ENCODE measurements at regions not wholly inside any gene's neighbourhood (a gene's known extent, or its start where the extent isn't known, plus 50 kb on each side); places are given as distances from the start of the nearest gene placed in this dataset.

DNA sequence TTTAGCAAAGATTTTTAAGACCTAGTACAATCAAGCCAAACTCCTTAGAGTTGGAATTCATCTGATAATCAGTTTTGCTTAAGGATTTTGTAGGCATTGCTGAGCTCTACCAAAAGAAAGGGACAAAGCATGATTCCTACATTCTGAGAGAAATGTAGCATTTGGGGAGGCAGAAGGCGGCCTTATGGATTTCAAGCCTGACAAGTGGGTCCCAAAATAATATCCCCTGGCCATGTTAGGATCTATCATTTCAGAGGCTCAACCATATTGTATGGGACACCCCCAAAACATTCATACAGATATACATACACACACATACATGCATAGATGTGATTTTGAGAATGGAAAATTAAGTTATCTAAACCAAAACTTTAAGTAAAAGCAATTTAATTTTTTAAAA, 257.8 kb upstream of the VLDLR start:
- Histone ChIP-seq H3K27me3 (ENCODE audit: control insufficient read depth, insufficient read depth, low read length) (no peaks in the 10 kb centered on the region), H3K4me1 (ENCODE audit: control insufficient read depth, insufficient read depth, low read length) (peaks cover 6% of the 10 kb centered on the region; the same call in 1 of the 2 replicates), H3K27ac (ENCODE audit: low read length) (no peak overlapping the region), H3K9me3 (ENCODE audit: control insufficient read depth, insufficient read depth, low read length) (no peaks in the 10 kb centered on the region), H3K4me3 (ENCODE audit: low read length) (no peak overlapping the region), H3K36me3 (ENCODE audit: control insufficient read depth, insufficient read depth, low read length) (no peaks in the 10 kb centered on the region)
- WGBS (ENCODE audit: insufficient coverage, insufficient read length) = no CpG with 5 or more reads among the region's 1 CpG
- no peak for DNase-seq (ENCODE audit: low read depth, low spot score)

DNA sequence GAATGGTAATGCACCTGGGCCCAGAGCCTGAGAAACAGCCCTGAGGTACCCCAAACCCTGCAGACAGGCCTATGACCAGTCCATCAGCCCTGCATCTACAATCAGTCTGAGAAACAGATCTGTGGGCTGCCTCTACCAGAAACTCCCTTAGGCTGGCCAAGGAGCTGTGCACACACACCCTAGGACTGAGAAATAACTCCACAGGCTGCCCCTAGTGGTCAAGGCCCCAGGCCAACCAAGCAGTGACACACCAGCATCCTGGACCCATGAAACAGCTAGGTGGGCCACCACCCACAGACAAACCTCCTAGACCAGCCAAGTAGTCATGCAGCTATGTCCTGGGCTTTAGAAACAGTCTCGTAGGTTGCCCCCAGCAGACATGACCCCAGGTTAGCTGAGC, 253.6 kb upstream of the VLDLR start:
- no peak for DNase-seq (ENCODE audit: low read depth, low spot score)
- no CpG with 5 or more reads among the region's 1 CpG for WGBS (ENCODE audit: insufficient coverage, insufficient read length)
- H3K27ac ChIP-seq (ENCODE audit: low read length) = no peak overlapping the region

DNA sequence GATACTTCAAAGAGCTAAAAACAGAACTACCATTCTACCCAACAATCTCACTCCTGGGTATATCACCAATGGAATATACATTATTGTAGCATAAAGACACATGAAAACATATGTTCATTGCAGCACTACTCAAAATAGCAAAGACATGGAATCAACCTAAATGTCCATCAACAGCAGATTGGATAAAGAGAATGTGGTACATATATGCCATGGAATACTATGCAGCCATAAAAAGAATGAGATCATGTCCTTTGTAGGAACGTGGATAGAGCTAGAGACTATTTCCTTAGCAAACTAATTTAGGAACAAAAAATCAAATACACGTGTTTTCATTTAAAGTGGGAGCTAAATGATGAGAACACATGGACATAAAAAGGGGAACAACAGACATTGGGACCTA, 247.9 kb upstream of the VLDLR start:
- Histone ChIP-seq H3K4me1 (ENCODE audit: control insufficient read depth, insufficient read depth, low read length) (no peaks in the 10 kb centered on the region), H3K27ac (ENCODE audit: low read length) (no peak overlapping the region), H3K27me3 (ENCODE audit: control insufficient read depth, insufficient read depth, low read length) (no peaks in the 10 kb centered on the region), H3K4me3 (ENCODE audit: low read length) (no peak overlapping the region), H3K36me3 (ENCODE audit: control insufficient read depth, insufficient read depth, low read length) (no peaks in the 10 kb centered on the region), H3K9me3 (ENCODE audit: control insufficient read depth, insufficient read depth, low read length) (peaks cover 1% of the 10 kb centered on the region; the same call in 1 of the 2 replicates)
- no CpG with 5 or more reads among the region's 2 CpGs for WGBS (ENCODE audit: insufficient coverage, insufficient read length)
- no peak for DNase-seq (ENCODE audit: low read depth, low spot score)

More for the DNA sequence above, 253.6 kb upstream of the VLDLR start:
- no peaks in the 10 kb centered on the region for H3K9me3 ChIP-seq (ENCODE audit: control insufficient read depth, insufficient read depth, low read length)
- no peaks in the 10 kb centered on the region for H3K36me3 ChIP-seq (ENCODE audit: control insufficient read depth, insufficient read depth, low read length)
- no peaks in the 10 kb centered on the region for H3K27me3 ChIP-seq (ENCODE audit: control insufficient read depth, insufficient read depth, low read length)
- H3K4me1 ChIP-seq (ENCODE audit: control insufficient read depth, insufficient read depth, low read length) = peaks cover 2% of the 10 kb centered on the region; the same call in 1 of the 2 replicates
- no peak overlapping the region for H3K4me3 ChIP-seq (ENCODE audit: low read length)

DNA sequence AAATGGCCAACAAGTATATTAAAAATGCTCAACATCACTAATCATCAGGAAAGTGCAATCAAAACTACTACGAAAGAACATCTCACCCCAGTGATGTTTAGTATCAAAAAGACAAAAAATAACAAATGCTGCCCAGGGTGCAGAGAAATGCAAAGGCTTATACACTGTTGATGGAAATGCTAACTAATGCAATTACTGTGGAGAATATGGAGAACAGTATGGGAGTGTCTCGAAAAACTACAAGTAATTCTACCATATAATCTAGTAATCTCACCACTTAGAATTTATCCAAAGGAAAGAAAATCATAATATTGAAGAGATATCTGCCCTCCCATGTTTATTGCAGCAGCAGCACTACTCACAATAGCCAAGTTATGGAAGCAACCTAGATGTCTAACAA, 246.5 kb upstream of the VLDLR start:
- no peaks in the 10 kb centered on the region for H3K4me1 ChIP-seq (ENCODE audit: control insufficient read depth, insufficient read depth, low read length)
- peaks cover 1% of the 10 kb centered on the region; the same call in 1 of the 2 replicates for H3K9me3 ChIP-seq (ENCODE audit: control insufficient read depth, insufficient read depth, low read length)
- no peak overlapping the region for H3K4me3 ChIP-seq (ENCODE audit: low read length)
- WGBS (ENCODE audit: insufficient coverage, insufficient read length) = no CpG with 5 or more reads among the region's 2 CpGs
- no peaks in the 10 kb centered on the region for H3K36me3 ChIP-seq (ENCODE audit: control insufficient read depth, insufficient read depth, low read length)
- no peak for DNase-seq (ENCODE audit: low read depth, low spot score)
- H3K27ac ChIP-seq (ENCODE audit: low read length) = no peak overlapping the region
- H3K27me3 ChIP-seq (ENCODE audit: control insufficient read depth, insufficient read depth, low read length) = no peaks in the 10 kb centered on the region

DNA sequence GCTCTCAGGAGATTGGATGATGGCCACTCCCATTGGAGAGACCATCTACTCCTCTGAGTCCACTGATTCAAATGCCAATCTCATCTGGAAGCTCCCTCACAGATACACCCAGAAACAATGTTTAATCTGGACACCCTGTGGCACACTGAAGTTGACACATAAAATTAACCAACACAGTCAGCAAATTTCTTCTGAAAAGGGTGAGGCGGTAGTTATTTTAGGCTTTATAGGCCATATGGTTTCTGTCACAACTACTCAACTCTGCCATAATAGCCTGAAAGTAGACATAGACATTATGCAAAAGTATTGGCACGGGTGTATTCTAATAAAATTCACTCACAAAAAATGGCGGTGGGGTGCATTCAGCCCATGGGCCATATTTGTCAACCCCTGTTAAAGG, 244.5 kb upstream of the VLDLR start:
- H3K4me1 ChIP-seq (ENCODE audit: control insufficient read depth, insufficient read depth, low read length) = no peaks in the 10 kb centered on the region
- H3K27ac ChIP-seq (ENCODE audit: low read length) = no peak overlapping the region
- no peaks in the 10 kb centered on the region for H3K27me3 ChIP-seq (ENCODE audit: control insufficient read depth, insufficient read depth, low read length)
- no peak for DNase-seq (ENCODE audit: low read depth, low spot score)
- WGBS (ENCODE audit: insufficient coverage, insufficient read length) = no CpG with 5 or more reads among the region's 3 CpGs
- H3K36me3 ChIP-seq (ENCODE audit: control insufficient read depth, insufficient read depth, low read length) = no peaks in the 10 kb centered on the region
- H3K9me3 ChIP-seq (ENCODE audit: control insufficient read depth, insufficient read depth, low read length) = peaks cover 1% of the 10 kb centered on the region; the same call in 1 of the 2 replicates
- H3K4me3 ChIP-seq (ENCODE audit: low read length) = no peak overlapping the region

DNA sequence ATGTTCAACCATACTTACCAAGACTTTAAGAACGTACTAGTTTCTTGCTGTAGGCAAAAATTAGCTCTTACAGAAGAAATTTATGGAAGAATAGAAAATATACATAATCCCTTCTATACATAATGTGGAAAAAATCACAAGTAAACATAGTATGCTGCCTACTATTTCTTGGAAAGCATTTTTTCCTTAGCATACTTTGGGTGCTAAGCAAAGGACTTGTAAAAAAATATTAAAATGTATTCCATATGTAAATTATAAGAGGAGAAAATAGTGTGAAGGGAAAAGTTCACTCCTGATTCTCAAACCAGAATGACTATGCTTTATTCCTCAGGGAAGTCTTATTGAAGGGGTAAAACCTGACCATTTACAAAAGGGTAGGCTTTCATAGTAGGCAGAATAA, 243.8 kb upstream of the VLDLR start:
- peaks cover 1% of the 10 kb centered on the region; the same call in 1 of the 2 replicates for H3K9me3 ChIP-seq (ENCODE audit: control insufficient read depth, insufficient read depth, low read length)
- whole genome bisulfite sequencing (ENCODE audit: insufficient coverage, insufficient read length) = no CpG with 5 or more reads among the region's 1 CpG

DNA sequence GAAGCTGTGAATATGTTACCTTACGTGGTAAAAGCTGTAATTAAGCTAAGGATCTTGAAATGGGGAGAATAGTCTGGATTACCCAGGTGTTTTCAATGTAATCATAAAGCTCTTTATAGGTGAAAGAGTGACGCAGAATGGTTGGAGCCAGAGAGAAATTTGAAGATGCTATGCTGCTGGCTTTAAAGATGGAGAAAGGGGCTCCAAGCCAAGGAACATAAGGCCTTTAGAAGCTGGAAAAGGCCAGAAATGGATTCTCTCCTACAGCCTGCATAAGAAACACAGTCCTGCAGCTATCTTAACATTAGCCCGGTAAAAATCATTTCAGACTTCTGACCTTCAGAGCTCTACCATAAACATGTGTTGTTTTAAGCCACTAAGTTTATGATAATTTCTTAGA, 243.3 kb upstream of the VLDLR start:
- no peak overlapping the region for H3K27ac ChIP-seq (ENCODE audit: low read length)
- no peak overlapping the region for H3K4me3 ChIP-seq (ENCODE audit: low read length)
- no peak for DNase-seq (ENCODE audit: low read depth, low spot score)
- peaks cover 1% of the 10 kb centered on the region; the same call in 1 of the 2 replicates for H3K9me3 ChIP-seq (ENCODE audit: control insufficient read depth, insufficient read depth, low read length)
- no CpG with 5 or more reads among the region's 3 CpGs for WGBS (ENCODE audit: insufficient coverage, insufficient read length)
- no peaks in the 10 kb centered on the region for H3K27me3 ChIP-seq (ENCODE audit: control insufficient read depth, insufficient read depth, low read length)
- no peaks in the 10 kb centered on the region for H3K4me1 ChIP-seq (ENCODE audit: control insufficient read depth, insufficient read depth, low read length)
- H3K36me3 ChIP-seq (ENCODE audit: control insufficient read depth, insufficient read depth, low read length) = no peaks in the 10 kb centered on the region

More for the DNA sequence above, 243.8 kb upstream of the VLDLR start:
- no peaks in the 10 kb centered on the region for H3K27me3 ChIP-seq (ENCODE audit: control insufficient read depth, insufficient read depth, low read length)
- DNase-seq (ENCODE audit: low read depth, low spot score) = no peak
- H3K4me3 ChIP-seq (ENCODE audit: low read length) = no peak overlapping the region
- H3K27ac ChIP-seq (ENCODE audit: low read length) = no peak overlapping the region
- no peaks in the 10 kb centered on the region for H3K36me3 ChIP-seq (ENCODE audit: control insufficient read depth, insufficient read depth, low read length)
- no peaks in the 10 kb centered on the region for H3K4me1 ChIP-seq (ENCODE audit: control insufficient read depth, insufficient read depth, low read length)

DNA sequence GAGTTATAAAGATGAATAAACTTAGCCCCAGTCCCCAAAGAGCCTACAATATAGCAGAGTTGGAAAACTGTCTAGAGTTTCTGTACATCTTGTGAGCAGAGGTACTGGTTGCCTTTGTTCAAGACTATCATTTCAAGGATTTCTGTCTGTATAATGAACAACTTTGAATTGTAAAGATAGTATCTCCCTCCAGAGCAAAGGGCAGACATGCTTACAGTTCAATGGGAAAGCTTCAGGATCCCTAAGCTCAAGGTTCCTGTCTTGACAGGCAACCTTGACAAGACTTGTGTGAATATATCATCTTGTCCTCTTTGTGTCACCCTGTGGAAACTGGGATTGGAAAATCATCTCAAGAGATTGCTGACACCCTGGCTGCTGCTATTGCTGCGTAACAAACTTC, 242.8 kb upstream of the VLDLR start:
- no peak for DNase-seq (ENCODE audit: low read depth, low spot score)
- no CpG with 5 or more reads among the region's 1 CpG for WGBS (ENCODE audit: insufficient coverage, insufficient read length)
- Histone ChIP-seq H3K9me3 (ENCODE audit: control insufficient read depth, insufficient read depth, low read length) (peaks cover 1% of the 10 kb centered on the region; the same call in 1 of the 2 replicates), H3K27ac (ENCODE audit: low read length) (no peak overlapping the region), H3K4me1 (ENCODE audit: control insufficient read depth, insufficient read depth, low read length) (no peaks in the 10 kb centered on the region), H3K27me3 (ENCODE audit: control insufficient read depth, insufficient read depth, low read length) (no peaks in the 10 kb centered on the region), H3K36me3 (ENCODE audit: control insufficient read depth, insufficient read depth, low read length) (no peaks in the 10 kb centered on the region), H3K4me3 (ENCODE audit: low read length) (no peak overlapping the region)

DNA sequence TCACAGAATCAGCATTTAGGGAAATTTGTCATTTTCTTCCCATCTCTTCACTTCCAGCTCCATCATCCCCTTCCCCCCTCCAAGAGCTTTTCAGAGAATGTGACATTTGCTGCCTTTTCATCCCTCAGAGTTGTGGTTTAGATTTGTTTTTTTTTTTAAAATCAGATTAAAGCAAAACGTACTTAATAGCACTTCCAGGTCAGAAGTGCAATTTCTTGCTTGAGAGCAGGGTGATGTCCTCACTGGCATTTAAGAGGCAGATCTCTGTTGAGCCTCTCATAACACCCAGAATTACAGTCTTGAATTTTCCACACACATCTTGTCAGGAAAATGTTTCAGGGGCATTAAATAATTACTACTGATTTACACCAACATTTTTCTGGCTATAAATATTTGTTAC, 236.8 kb upstream of the VLDLR start:
- H3K4me1 ChIP-seq (ENCODE audit: control insufficient read depth, insufficient read depth, low read length) = no peaks in the 10 kb centered on the region
- no peak overlapping the region for H3K4me3 ChIP-seq (ENCODE audit: low read length)
- H3K27ac ChIP-seq (ENCODE audit: low read length) = no peak overlapping the region
- no peak for DNase-seq (ENCODE audit: low read depth, low spot score)
- no CpG with 5 or more reads among the region's 1 CpG for WGBS (ENCODE audit: insufficient coverage, insufficient read length)
- H3K36me3 ChIP-seq (ENCODE audit: control insufficient read depth, insufficient read depth, low read length) = no peaks in the 10 kb centered on the region
- no peaks in the 10 kb centered on the region for H3K9me3 ChIP-seq (ENCODE audit: control insufficient read depth, insufficient read depth, low read length)
- H3K27me3 ChIP-seq (ENCODE audit: control insufficient read depth, insufficient read depth, low read length) = no peaks in the 10 kb centered on the region

DNA sequence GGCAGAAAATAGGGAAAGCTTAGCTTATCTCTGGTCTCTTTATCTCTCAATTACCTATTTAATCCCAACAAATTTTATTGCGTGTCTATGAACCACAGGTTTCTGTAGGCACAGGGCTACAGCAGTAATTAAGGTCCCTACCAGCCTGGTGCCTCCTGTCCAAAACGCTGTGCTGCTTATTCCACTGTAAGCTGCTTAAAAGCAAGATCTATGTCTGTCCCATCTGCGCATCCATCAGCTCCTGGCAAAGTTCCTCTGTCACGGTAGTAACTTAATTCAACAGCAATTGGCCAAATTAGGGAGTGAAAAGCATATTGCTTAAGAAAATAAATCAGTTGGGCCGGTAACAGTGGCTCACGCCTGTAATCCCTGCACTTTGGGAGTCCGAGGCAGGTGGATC, 235.8 kb upstream of the VLDLR start:
- Histone ChIP-seq H3K27ac (ENCODE audit: low read length) (no peak overlapping the region), H3K36me3 (ENCODE audit: control insufficient read depth, insufficient read depth, low read length) (no peaks in the 10 kb centered on the region), H3K27me3 (ENCODE audit: control insufficient read depth, insufficient read depth, low read length) (no peaks in the 10 kb centered on the region), H3K9me3 (ENCODE audit: control insufficient read depth, insufficient read depth, low read length) (no peaks in the 10 kb centered on the region), H3K4me3 (ENCODE audit: low read length) (no peak overlapping the region), H3K4me1 (ENCODE audit: control insufficient read depth, insufficient read depth, low read length) (no peaks in the 10 kb centered on the region)
- no peak for DNase-seq (ENCODE audit: low read depth, low spot score)
- WGBS (ENCODE audit: insufficient coverage, insufficient read length) = no CpG with 5 or more reads among the region's 7 CpGs

DNA sequence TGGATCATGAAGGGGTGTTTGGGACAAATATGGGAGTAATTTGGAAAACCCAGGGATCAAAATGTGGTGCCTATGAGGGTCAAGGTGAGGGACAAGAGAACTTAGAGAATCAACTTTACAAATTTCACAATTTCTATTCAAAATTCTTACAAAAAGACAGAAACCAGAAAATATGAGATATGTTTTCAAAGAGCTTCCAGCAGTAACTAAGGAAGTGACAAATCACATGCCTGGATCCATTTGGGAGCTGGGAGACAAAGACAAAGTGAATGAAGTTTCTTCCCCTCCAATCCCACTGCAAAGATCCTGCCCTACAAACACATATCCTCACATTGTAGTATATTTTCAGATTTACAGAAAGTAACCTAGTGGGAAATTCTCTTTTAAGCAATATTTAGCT, 235.0 kb upstream of the VLDLR start:
- H3K4me1 ChIP-seq (ENCODE audit: control insufficient read depth, insufficient read depth, low read length) = no peaks in the 10 kb centered on the region

More for the DNA sequence above, 235.0 kb upstream of the VLDLR start:
- Histone ChIP-seq H3K36me3 (ENCODE audit: control insufficient read depth, insufficient read depth, low read length) (no peaks in the 10 kb centered on the region), H3K4me3 (ENCODE audit: low read length) (no peak overlapping the region), H3K27me3 (ENCODE audit: control insufficient read depth, insufficient read depth, low read length) (no peaks in the 10 kb centered on the region), H3K27ac (ENCODE audit: low read length) (no peak overlapping the region), H3K9me3 (ENCODE audit: control insufficient read depth, insufficient read depth, low read length) (no peaks in the 10 kb centered on the region)
- no peak for DNase-seq (ENCODE audit: low read depth, low spot score)
